ENCODE measurements at regions not wholly inside any gene's neighbourhood (a gene's known extent, or its start where the extent isn't known, plus 50 kb on each side); places are given as distances from the start of the nearest gene placed in this dataset.

- TF ChIP-seq ATF7 (IDR thresholded peaks at IDR 0.05; ENCODE audit: low read depth) (no peak), MEF2B (IDR thresholded peaks at IDR 0.05; ENCODE audit: partially characterized antibody, poor library complexity, severe bottlenecking) (no peak)
Observed at GRCh38 chr7:80047856-80048459, 86.7 kb upstream of the GNAI1 start (continued).

- WGBS (ENCODE audit: insufficient coverage, insufficient replicate concordance, low lambda C conversion rate, missing lambda C conversion rate), result 21% methylated on average over 1 of the region's 1 CpG
- SMC1A ChIA-PET (ENCODE audit: uncharacterized antibody, unreplicated experiment), result interaction anchor here (0.9 kb wide), 1 partner anchor 14 kb away, joined by 3 read pairs; no protein-coding TSS in a partner anchor
- Histone ChIP-seq H2AFZ (ENCODE audit: control insufficient read depth, low read depth, low read length) (no peak overlapping the region), H3K9me3 (replicated peaks; ENCODE audit: control insufficient read depth, insufficient read depth, low read length) (no peaks in the 10 kb centered on the region; the same call in 2 of the 3 replicates), H3K4me3 (no peak overlapping the region), H3K36me3 (ENCODE audit: control insufficient read depth in 2 of 2, insufficient read depth in 2 of 2, low read length in 1 of 2) (no peaks in the 10 kb centered on the region), H3K27me3 (replicated peaks in 1 of 2; ENCODE audit: control insufficient read depth in 2 of 2, insufficient read depth in 2 of 2, low read length in 1 of 2) (no peaks in the 10 kb centered on the region), H3K79me2 (ENCODE audit: control insufficient read depth, insufficient read depth, low read length) (no peaks in the 10 kb centered on the region), H3K9ac (ENCODE audit: control insufficient read depth, insufficient read depth, low read length) (no peak overlapping the region), H3K27ac (ENCODE audit: control insufficient read depth, insufficient read depth) (no peak overlapping the region), H4K20me1 (ENCODE audit: control insufficient read depth, insufficient read depth) (no peaks in the 10 kb centered on the region), H3K4me2 (ENCODE audit: control insufficient read depth, insufficient read depth) (no peak overlapping the region), H3K4me1 (ENCODE audit: control insufficient read depth, insufficient read depth, low read length) (no peaks in the 10 kb centered on the region)
- intact Hi-C loops (cut with micrococcal nuclease; ENCODE audit: unreplicated experiment), result no loop called here
- POLR2A ChIA-PET, result no interaction called here
- DNase-seq (ENCODE audit: low read depth, low spot score) (no peak), ATAC-seq (no peak), FAIRE-seq (no peak)
- no peak for TF ChIP-seq RUNX3 (IDR thresholded peaks at IDR 0.05; ENCODE audit: low read length)
- no peak for TF ChIP-seq SMC3 (IDR thresholded peaks at IDR 0.05; ENCODE audit: borderline replicate concordance, low read length)
- no peak for TF ChIP-seq IKZF2 (IDR thresholded peaks at IDR 0.05)
- no peak for TF ChIP-seq YBX1 (IDR thresholded peaks at IDR 0.05)
- BruUV-seq (replicated peaks), result no TSS peak
- RAD21 ChIA-PET (ENCODE audit: unreplicated experiment), result no interaction called here
- CTCF ChIA-PET, result interaction anchor here (1.1 to 2.9 kb wide), 2 partner anchors 13 to 750 kb away, joined by 3 to 8 read pairs; no protein-coding TSS in a partner anchor
- in situ Hi-C loops (cut with MboI), result no loop called here
Observed at GRCh38 chr7:80047032-80047431, 87.6 kb upstream of the GNAI1 start.

GRCh38 chr7:80044796-80045195, 89.8 kb upstream of the GNAI1 start:
- H3K4me3 ChIP-seq, result no peak overlapping the region
- BruUV-seq (replicated peaks), result no TSS peak
- 32% methylated on average over 4 of the region's 4 CpGs for WGBS (ENCODE audit: insufficient coverage, insufficient replicate concordance, low lambda C conversion rate, missing lambda C conversion rate)
- POLR2A ChIA-PET, result no interaction called here
- no peak for DNase-seq (ENCODE audit: low read depth, low spot score)
- no peak overlapping the region for H3K27ac ChIP-seq (ENCODE audit: control insufficient read depth, insufficient read depth)
- H3K4me2 ChIP-seq (ENCODE audit: control insufficient read depth, insufficient read depth), result no peak overlapping the region
- RAD21 ChIA-PET (ENCODE audit: unreplicated experiment), result no interaction called here
- CTCF ChIA-PET, result no interaction called here
- TF ChIP-seq KAT2A (conservative IDR thresholded peaks at IDR 0.05; ENCODE audit: control insufficient read depth, low read depth, low read length), result no peak
- no peak for TF ChIP-seq HDAC6 (IDR thresholded peaks at IDR 0.05; ENCODE audit: unreplicated experiment)
- no peak for TF ChIP-seq DPF2 (IDR thresholded peaks at IDR 0.05)
- TF ChIP-seq TARDBP (IDR thresholded peaks at IDR 0.05; ENCODE audit: borderline replicate concordance), result no peak
- TF ChIP-seq RBBP5 (conservative IDR thresholded peaks at IDR 0.05), result no peak
- no peak for TF ChIP-seq PAX5 (IDR thresholded peaks at IDR 0.05; ENCODE audit: borderline replicate concordance, low read depth, low read length)
- H3K4me1 ChIP-seq (ENCODE audit: control insufficient read depth, insufficient read depth, low read length), result no peaks in the 10 kb centered on the region
- no peak for FAIRE-seq
- no peak overlapping the region for H2AFZ ChIP-seq (ENCODE audit: control insufficient read depth, low read depth, low read length)
- in situ Hi-C loops (cut with MboI) (no loop called here), intact Hi-C loops (cut with micrococcal nuclease; ENCODE audit: unreplicated experiment) (no loop called here)
- H3K27me3 ChIP-seq (replicated peaks in 1 of 2; ENCODE audit: control insufficient read depth in 2 of 2, insufficient read depth in 2 of 2, low read length in 1 of 2), result no peaks in the 10 kb centered on the region
- H3K9ac ChIP-seq (ENCODE audit: control insufficient read depth, insufficient read depth, low read length), result no peak overlapping the region
- no peak for ATAC-seq
- H3K79me2 ChIP-seq (ENCODE audit: control insufficient read depth, insufficient read depth, low read length), result no peaks in the 10 kb centered on the region
- SMC1A ChIA-PET (ENCODE audit: uncharacterized antibody, unreplicated experiment), result no interaction called here
- no peaks in the 10 kb centered on the region for H3K36me3 ChIP-seq (ENCODE audit: control insufficient read depth in 2 of 2, insufficient read depth in 2 of 2, low read length in 1 of 2)
- H3K9me3 ChIP-seq (replicated peaks; ENCODE audit: control insufficient read depth, insufficient read depth, low read length), result no peaks in the 10 kb centered on the region; the same call in 2 of the 3 replicates
- H4K20me1 ChIP-seq (ENCODE audit: control insufficient read depth, insufficient read depth), result no peaks in the 10 kb centered on the region
